ENCODE measurements at regions not wholly inside any gene's neighbourhood (a gene's known extent, or its start where the extent isn't known, plus 50 kb on each side); places are given as distances from the start of the nearest gene placed in this dataset.
A peak's percentile ranks its signal among the peaks of the same experiment; 100 is the strongest.

DNA sequence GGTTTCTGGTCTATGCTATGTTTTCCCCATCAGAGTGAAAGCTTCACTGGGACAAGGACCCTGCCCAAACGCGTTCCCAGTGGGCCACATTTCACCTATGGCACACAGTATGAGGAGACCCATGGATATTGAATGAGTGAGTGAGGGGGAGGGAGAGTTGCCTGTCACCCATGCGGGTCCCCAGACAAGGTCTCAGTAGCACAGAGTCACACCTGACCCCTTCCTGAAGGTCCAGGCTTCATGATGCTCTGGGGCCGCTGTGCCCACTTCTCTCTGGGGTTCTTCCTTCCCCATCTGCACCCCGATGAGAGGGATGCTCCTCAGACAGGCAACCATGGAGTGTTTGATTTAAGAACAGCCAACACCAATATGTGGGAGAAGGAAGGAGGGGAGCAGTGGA is 72.3 kb upstream of the CSF3R start:
- Mint-ChIP-seq H3K4me1 (ENCODE audit: low read depth, unreplicated experiment) (no peaks in the 10 kb centered on the region), H3K4me3 (ENCODE audit: low read depth, unreplicated experiment) (no peak overlapping the region), H3K27me3 (ENCODE audit: unreplicated experiment) (peaks cover 94% of the 10 kb centered on the region), H3K36me3 (ENCODE audit: insufficient read depth, unreplicated experiment) (no peaks in the 10 kb centered on the region), H3K9me3 (ENCODE audit: low read depth, unreplicated experiment) (no peaks in the 10 kb centered on the region), H3K27ac (ENCODE audit: unreplicated experiment) (no peak overlapping the region)
- BruUV-seq (replicated peaks) = no TSS peak
- no peak for DNase-seq
- TF ChIP-seq, protein P1, sequence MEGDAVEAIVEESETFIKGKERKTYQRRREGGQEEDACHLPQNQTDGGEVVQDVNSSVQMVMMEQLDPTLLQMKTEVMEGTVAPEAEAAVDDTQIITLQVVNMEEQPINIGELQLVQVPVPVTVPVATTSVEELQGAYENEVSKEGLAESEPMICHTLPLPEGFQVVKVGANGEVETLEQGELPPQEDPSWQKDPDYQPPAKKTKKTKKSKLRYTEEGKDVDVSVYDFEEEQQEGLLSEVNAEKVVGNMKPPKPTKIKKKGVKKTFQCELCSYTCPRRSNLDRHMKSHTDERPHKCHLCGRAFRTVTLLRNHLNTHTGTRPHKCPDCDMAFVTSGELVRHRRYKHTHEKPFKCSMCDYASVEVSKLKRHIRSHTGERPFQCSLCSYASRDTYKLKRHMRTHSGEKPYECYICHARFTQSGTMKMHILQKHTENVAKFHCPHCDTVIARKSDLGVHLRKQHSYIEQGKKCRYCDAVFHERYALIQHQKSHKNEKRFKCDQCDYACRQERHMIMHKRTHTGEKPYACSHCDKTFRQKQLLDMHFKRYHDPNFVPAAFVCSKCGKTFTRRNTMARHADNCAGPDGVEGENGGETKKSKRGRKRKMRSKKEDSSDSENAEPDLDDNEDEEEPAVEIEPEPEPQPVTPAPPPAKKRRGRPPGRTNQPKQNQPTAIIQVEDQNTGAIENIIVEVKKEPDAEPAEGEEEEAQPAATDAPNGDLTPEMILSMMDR (IDR thresholded peaks at IDR 0.05; ENCODE audit: unreplicated experiment) = no peak
- intact Hi-C loops (cut with micrococcal nuclease; ENCODE audit: unreplicated experiment) = no loop called here
- CTCF ChIA-PET = interaction anchor here (1.0 kb wide), 1 partner anchor 21 kb away, joined by 4 read pairs; no protein-coding TSS in a partner anchor

DNA sequence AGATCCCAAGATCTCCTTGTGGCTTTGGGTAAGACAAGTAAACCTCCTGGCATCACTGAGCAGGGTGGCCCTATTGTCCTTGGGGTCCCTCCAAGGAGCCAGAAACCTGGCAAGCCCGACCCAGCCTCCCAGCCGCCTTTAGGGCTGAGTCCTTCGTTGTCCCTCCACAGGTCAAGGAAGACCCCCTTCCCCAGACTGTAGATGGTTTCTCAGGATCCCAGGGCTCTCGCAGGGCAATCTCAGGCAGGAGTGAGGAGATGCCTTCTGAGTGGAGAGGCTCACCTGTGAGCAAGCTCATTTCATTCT is 71.6 kb upstream of the CSF3R start:
- Mint-ChIP-seq H3K27me3 (ENCODE audit: unreplicated experiment) (peaks cover 94% of the 10 kb centered on the region), H3K4me3 (ENCODE audit: low read depth, unreplicated experiment) (no peak overlapping the region), H3K4me1 (ENCODE audit: low read depth, unreplicated experiment) (no peaks in the 10 kb centered on the region), H3K36me3 (ENCODE audit: insufficient read depth, unreplicated experiment) (no peaks in the 10 kb centered on the region), H3K27ac (ENCODE audit: unreplicated experiment) (no peak overlapping the region), H3K9me3 (ENCODE audit: low read depth, unreplicated experiment) (no peaks in the 10 kb centered on the region)
- TF ChIP-seq, protein P1 (IDR thresholded peaks at IDR 0.05; ENCODE audit: unreplicated experiment) = no peak
- no peak for DNase-seq
- BruUV-seq (replicated peaks) = no TSS peak
- CTCF ChIA-PET = interaction anchor here (1.0 kb wide), 1 partner anchor 22 kb away, joined by 4 read pairs; no protein-coding TSS in a partner anchor
- intact Hi-C loops (cut with micrococcal nuclease; ENCODE audit: unreplicated experiment) = no loop called here

DNA sequence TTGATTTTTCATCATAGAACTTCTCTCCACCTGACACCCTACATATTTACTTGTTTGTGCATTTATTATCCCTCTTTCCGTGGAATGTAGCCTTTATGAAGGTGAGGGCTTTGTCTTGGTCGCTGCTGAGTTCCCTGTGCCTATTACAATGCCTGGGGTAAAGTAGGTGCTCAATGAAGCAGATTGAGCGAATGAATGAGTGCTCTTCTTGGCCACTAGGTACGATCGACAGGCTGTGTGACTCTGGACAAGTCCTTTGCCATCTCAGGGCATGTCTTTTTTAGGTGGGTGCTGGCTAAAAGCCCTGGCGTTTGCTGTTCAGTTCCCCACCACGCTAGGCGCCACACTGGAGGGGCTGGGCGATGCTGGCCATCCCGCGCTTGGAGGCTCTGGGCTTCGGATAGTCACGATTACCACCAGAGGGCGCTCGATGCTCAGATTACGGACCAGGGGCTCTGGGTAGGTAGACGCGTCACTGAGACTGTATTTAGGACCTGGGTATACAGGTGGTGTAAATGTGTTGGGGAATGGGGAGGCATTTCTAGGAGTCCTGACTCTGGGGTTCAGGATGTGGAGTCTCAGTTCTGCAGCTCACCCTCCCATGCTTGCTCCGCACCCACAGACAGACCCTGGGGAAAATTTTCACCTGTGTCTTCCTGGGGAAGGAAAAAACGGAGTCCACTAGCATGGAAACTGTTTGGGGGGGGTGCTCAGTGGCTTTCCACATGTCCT is 71.0 kb upstream of the CSF3R start:
- intact Hi-C loops (cut with micrococcal nuclease; ENCODE audit: unreplicated experiment) = no loop called here

DNA sequence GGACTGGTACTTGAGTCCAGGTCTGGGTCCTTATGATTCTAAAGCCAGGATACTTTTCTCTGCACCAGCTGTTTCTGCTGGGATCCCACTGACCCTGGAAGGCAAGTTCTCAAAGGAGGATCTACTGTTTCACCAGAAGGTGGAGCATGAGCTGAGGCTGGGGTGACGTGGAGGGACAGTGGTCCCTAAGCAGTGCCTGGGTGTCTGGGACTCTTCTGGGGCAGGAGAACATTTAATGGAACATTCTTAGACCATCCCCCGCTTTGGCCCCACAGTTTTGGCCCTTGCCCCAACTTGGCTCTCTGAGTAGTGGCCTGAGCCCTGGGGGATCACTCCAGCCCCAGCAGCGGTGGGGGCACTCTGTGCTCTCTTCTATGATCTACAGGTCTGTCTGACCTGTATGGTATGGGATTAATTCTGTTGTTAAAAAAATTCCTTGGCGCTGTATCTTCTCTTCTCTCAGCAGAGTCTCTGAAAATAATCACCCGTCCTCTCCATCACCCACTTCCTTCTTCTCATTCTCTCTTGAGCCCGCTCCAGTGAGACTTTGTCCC is 60.3 kb upstream of the CSF3R start:
- H3K36me3 Mint-ChIP-seq (ENCODE audit: insufficient read depth, unreplicated experiment) = peaks cover 4% of the 10 kb centered on the region
- H3K27ac Mint-ChIP-seq (ENCODE audit: unreplicated experiment) = no peak overlapping the region
- intact Hi-C loops (cut with micrococcal nuclease; ENCODE audit: unreplicated experiment) = no loop called here
- BruUV-seq (replicated peaks) = no TSS peak
- no peak overlapping the region for H3K4me3 Mint-ChIP-seq (ENCODE audit: low read depth, unreplicated experiment)
- no peaks in the 10 kb centered on the region for H3K4me1 Mint-ChIP-seq (ENCODE audit: low read depth, unreplicated experiment)
- TF ChIP-seq, protein P1 (IDR thresholded peaks at IDR 0.05; ENCODE audit: unreplicated experiment) = no peak
- CTCF ChIA-PET = interaction anchor here (0.6 to 1.4 kb wide), 2 partner anchors 27 to 139 kb away, joined by 3 to 5 read pairs; no protein-coding TSS in a partner anchor
- peaks cover 2% of the 10 kb centered on the region for H3K9me3 Mint-ChIP-seq (ENCODE audit: low read depth, unreplicated experiment)
- peak; percentile 10 for DNase-seq
- peaks cover 75% of the 10 kb centered on the region for H3K27me3 Mint-ChIP-seq (ENCODE audit: unreplicated experiment)

More for the DNA sequence above, 71.0 kb upstream of the CSF3R start:
- Mint-ChIP-seq H3K36me3 (ENCODE audit: insufficient read depth, unreplicated experiment) (no peaks in the 10 kb centered on the region), H3K9me3 (ENCODE audit: low read depth, unreplicated experiment) (no peaks in the 10 kb centered on the region), H3K27ac (ENCODE audit: unreplicated experiment) (no peak overlapping the region), H3K4me3 (ENCODE audit: low read depth, unreplicated experiment) (no peak overlapping the region), H3K4me1 (ENCODE audit: low read depth, unreplicated experiment) (no peaks in the 10 kb centered on the region), H3K27me3 (ENCODE audit: unreplicated experiment) (peaks cover 94% of the 10 kb centered on the region)
- peak; percentile 81 for DNase-seq
- BruUV-seq (replicated peaks) = no TSS peak
- CTCF ChIA-PET = interaction anchor here (1.0 kb wide), 1 partner anchor 22 kb away, joined by 4 read pairs; no protein-coding TSS in a partner anchor
- TF ChIP-seq, protein P1 (IDR thresholded peaks at IDR 0.05; ENCODE audit: unreplicated experiment) = peak; percentile 60

Measured in Calu3 (cell line).